GM04503 (cell line): ENCODE measurements at regions not wholly inside any gene's neighbourhood (a gene's known extent, or its start where the extent isn't known, plus 50 kb on each side); places are given as distances from the start of the nearest gene placed in this dataset.
A peak's percentile ranks its signal among the peaks of the same experiment; 100 is the strongest.

Source experiments
- DNase-seq: peaks from one replicate; pipeline ENCODE4 v3.0.0-alpha.2; 2012; ENCODE audit warnings: low read depth

DNA sequence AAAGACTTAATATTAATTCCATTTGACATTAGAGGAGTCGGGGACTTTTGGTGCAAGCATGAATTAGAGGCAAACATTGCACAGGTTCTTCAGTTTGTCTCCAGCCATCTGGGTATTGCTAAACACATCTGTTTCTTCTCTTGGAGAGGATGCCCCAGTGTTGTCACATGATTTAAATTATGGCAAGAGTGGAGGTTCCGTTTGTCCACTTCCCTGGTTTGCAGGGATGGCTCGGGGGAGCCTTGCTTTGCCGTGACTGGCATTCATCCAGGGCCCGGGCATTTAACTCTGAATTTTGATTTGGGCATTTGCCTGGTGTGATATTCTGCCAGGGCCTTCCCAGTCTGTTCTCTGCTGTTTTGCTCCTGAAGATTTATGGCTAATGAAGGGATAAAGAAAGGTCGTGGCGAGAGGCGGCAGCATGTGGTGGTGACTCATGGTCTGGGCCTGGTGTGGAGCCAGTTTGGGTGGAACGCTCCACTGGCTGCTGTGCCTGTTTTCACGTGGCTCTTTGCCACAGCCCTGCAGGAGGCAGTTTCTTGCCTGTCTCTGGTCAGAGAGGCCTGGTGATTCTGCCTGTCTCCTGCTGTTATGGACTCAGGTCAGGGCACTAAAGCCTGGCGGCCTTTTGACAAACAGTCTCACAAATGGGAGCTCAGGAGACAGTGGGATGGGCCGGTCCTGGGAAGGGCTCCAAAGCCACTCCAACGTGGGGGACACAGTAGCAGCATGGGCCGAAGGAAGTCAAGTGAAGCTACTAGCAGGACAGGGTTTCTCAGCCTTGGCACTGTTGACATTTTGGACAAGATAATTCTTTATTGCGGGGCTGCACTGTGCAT lies 99.4 kb upstream of the PGRMC2 start:
- DNase-seq = peak; percentile 94

- DNase-seq = no peak
Observed at GRCh38 chr4:128385683-128386304, 98.2 kb upstream of the PGRMC2 start.

DNA sequence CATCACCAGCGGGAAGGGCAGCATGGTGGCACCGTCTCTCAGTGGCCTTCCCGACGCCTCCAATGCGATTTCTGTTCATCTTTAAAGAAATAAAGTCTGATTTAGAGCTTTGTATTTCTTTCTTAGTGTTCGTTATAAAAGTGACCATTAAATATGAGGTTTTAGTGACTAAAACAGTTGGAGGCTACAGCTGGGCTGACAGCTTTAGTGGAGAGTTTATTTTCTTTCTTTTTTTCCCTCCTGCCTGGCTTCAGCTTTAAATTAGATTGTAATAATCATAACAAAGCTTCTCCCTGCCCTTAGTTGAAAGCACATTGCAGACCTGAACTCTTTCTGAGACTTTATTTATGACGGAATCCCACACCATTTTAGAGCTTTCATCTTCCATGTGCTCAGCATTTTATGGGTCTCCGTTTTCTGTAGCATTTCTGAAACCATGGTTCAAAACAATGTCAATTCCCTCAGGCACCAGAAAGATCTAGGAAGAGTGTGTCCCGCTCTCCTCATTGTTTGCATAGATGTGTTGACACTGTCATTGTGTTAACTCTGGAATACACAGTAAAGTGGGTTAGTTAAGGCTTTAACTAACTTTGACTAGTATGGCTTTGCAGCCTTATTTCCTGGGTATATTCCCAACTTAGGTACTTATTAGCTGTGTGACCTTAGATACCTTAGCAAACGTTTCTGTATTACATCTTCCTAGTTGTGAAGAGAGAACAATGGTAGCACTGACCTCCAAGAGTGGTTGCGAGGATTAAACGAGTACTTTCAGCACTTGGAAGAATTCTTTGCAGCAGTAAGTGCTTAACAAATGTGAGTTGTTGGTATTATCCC lies 97.4 kb upstream of the PGRMC2 start:
- no peak for DNase-seq

- peak; percentile 98 for DNase-seq
Observed at GRCh38 chr4:128384091-128384520, 96.5 kb upstream of the PGRMC2 start.

DNA sequence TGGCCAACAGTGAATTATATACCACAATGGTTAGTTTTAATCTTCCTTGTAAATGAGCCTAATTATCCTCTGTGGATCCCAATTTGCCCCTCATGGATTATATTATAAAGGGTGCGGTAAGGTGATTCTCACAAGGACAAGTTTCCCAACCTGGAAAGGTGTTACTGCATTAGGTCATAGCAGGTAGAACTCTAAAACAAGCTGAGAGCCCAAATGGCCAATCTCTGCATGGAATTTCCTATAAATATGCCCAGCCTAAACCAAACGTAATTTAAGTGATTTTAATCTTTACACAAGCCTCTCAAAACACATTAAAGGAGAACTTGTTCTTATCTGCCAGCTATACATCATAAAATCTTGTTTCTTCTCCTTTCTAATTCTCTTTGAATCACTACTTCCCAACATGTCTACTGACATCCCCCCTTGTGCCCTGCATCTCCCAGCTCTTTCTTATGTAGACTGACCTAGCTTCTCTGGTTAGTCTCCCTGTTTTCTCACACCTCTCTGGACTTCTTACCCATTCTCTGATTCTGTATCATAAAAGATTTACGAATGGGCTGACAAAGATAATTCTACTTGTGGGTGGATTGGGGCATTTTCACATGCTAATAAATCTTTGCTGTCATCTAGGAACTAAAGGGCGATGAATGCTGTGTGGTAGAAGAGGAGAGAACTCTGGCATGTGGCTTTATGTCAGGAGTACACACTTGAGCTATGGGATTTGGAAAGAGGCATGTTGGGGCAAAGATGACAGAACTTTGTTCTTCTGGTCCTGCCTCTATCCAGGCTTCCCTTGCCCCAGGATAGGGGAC lies 94.3 kb upstream of the PGRMC2 start:
- no peak for DNase-seq

- DNase-seq = no peak
Observed at GRCh38 chr4:128380306-128380705, 92.7 kb upstream of the PGRMC2 start.

- no peak for DNase-seq
Observed at GRCh38 chr4:128379860-128380259, 92.2 kb upstream of the PGRMC2 start.

DNA sequence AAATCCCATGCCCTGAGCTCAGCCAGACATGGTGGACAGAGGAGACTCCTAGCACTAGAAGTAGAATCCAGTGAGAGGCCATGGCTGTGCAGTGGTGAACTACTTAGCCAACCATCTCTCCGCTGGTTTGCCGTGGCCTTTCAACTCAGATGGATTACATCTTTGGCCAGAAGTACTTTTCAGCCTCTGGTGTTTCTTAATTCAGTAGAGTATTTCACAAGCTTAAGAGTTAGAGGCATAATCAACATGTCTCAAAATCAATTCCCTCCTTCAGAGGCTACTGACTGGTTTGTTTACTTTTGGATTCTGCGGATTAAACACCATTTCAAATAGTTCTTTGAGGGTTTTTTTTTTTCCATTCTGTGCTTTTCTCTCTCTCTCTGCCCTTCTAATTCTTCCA lies 91.1 kb upstream of the PGRMC2 start:
- DNase-seq = no peak

GRCh38 chr4:128376958-128377357 lies 89.3 kb upstream of the PGRMC2 start:
- no peak for DNase-seq

GRCh38 chr4:128376303-128376702 lies 88.7 kb upstream of the PGRMC2 start:
- no peak for DNase-seq

DNA sequence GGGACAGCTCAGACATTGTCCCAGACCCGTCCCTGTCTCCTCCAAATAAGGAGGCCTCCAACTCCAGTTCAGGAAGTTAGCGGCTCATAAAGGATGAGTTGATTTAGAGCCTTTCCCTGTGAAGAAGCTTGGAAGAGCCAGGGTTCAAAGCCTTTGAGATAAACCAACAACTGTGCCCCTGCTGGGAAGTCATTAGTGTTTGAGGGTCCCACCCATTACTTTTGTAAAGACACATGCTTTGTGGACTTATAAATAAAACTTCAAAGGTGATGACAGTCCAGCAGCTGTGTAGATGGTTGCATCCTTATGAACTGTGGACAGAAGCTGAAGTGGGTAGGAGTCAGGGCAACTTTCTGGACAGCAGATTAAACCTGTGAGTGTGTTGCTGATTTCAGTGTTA lies 86.0 kb upstream of the PGRMC2 start:
- DNase-seq = no peak

DNA sequence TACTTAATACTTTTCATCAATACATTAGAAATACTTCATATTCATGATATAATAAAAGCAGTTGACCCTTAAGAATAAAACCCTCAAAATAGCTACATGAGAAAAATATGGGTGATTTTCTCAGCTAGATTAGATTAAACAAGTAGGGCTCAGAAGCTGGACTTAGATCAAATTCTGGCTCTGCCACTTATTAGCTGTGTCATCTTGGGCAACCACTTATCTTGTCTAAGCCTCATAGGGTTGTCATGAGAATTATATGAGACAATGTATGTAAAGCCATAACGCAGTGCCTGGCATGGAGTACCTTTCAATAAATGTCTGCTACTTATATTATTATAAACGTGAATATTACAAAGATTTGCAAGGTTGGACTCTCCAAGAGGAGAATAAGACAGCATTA lies 84.3 kb upstream of the PGRMC2 start:
- DNase-seq = no peak

DNA sequence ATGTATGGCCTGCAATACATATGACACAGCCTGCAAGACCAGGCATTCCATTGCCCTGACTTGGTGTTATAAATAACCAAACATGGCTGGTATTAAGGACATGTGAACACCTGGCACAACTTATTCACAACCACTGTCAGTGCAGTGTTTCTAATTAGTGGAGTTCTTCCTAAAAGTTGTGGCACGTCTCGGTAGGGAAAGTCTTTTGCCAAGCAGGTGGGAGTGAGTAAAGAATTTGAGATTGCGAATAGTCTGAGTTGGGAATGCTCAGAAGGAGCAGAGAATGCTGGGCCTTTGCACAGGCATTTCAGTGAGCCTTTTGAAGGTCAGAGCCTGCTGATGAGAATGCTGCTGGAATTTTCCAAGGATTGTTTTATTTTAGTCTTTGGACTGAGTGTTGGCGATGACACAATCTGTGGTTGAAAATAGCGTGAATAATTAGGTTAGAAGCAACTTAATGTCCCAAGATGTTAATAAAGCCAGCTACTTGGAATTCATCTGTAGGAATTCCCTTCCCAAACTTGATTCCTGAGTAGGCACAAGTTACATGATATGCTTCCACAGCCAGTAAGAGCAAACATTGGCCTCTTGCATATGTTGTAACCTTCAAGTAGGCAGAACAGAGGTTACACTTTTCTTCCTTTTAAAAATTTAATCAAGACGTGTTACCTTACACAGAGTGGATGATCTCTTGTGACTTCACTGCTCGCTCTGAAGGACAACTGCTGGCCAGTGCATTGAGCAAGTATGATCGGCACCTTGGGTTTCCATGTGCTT lies 83.6 kb upstream of the PGRMC2 start:
- DNase-seq = peak; percentile 82

GRCh38 chr4:128366212-128366611 lies 78.6 kb upstream of the PGRMC2 start:
- no peak for DNase-seq

- no peak for DNase-seq
Observed at GRCh38 chr4:128364565-128364964, 77.0 kb upstream of the PGRMC2 start.

GRCh38 chr4:128363966-128364365 lies 76.4 kb upstream of the PGRMC2 start:
- no peak for DNase-seq

- DNase-seq = no peak
Observed at GRCh38 chr4:128362760-128363159, 75.1 kb upstream of the PGRMC2 start.

DNA sequence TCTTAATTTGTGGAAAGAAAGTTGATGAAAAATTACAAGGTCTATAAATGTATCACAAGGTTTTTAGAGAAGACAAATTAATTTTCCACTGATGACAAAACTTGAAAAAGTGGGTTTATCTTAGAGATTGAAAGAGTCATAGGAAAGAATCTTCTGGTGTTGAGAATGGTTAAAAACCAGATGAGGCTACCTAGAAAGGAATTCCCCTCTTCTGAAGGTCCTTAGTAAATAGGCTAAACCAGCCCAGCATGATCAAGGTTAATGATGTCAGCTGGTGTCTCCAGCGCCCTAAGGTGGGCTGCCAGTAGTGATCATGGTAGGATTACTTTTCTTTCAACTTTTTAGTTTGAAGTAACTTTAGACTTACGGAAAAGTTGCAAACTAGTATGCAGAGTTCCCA lies 71.8 kb upstream of the PGRMC2 start:
- no peak for DNase-seq

- DNase-seq = peak; percentile 23
Observed at GRCh38 chr4:128358913-128359279, 71.3 kb upstream of the PGRMC2 start.

GRCh38 chr4:128358231-128358912 lies 70.8 kb upstream of the PGRMC2 start:
- DNase-seq = peak; percentile 94

DNA sequence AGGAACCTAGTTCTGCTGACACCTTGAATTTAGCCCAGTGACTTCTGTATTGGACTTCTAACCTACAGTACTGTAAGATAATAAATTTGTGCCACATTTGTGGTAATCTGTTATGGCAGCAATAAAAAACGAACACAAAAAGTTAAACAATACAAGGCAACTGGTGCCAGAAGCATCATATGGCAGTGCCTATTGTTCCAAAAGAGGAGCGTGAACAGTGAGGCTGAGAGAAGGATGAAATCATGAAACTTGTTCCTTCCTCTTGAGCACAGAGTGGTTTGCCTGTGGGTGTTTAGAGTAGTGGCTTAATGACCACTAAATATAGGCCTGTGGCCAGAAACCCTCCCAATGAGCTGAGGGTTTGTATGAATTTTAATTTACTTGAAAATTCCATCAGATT lies 69.7 kb upstream of the PGRMC2 start:
- no peak for DNase-seq
